ENCODE measurements at regions not wholly inside any gene's neighbourhood (a gene's known extent, or its start where the extent isn't known, plus 50 kb on each side); places are given as distances from the start of the nearest gene placed in this dataset.
"Not testable (repeated sequence)": the region's sequence is repeated elsewhere in the genome, so short reads cannot be mapped to it uniquely, and the experiment has no call there.

- Histone ChIP-seq H3F3A (ENCODE audit: insufficient read depth) (no peaks in the 10 kb centered on the region), H3K27me3 (ENCODE audit: low read length) (no peaks in the 10 kb centered on the region), H3K9me3 (ENCODE audit: insufficient read depth, low read length) (no peaks in the 10 kb centered on the region), H2AFZ (ENCODE audit: low read depth, low read length, severe bottlenecking) (no peak overlapping the region), H3K4me3 (ENCODE audit: insufficient read depth, low read length, poor library complexity, severe bottlenecking) (no peak overlapping the region), H3K36me3 (ENCODE audit: low read length) (no peaks in the 10 kb centered on the region), H3K79me2 (ENCODE audit: insufficient read depth, low read length) (no peaks in the 10 kb centered on the region), H3K4me2 (ENCODE audit: low read depth, low read length, poor library complexity, severe bottlenecking) (no peak overlapping the region), H3K9ac (ENCODE audit: low read length) (no peak overlapping the region), H3K27ac (ENCODE audit: low read depth, low read length) (no peak overlapping the region), H3K9me2 (replicated peaks; ENCODE audit: insufficient read depth, low read length) (no peaks in the 10 kb centered on the region), H4K20me1 (ENCODE audit: low read depth, low read length) (no peaks in the 10 kb centered on the region)
- no peak for TF ChIP-seq CTCF (IDR thresholded peaks at IDR 0.05; ENCODE audit: insufficient read depth, low read length, poor library complexity, severe bottlenecking)
- no peak for TF ChIP-seq EZH2phosphoT487 (conservative IDR thresholded peaks at IDR 0.05; ENCODE audit: low read length)
Measured at GRCh38 chr10:81603106-81603620, 271.8 kb upstream of the NRG3 start.

- not testable (repeated sequence) for H3K9ac ChIP-seq (ENCODE audit: low read length); H3K9me2 ChIP-seq (replicated peaks; ENCODE audit: insufficient read depth, low read length); H3K9me3 ChIP-seq (ENCODE audit: insufficient read depth, low read length); H3K36me3 ChIP-seq (ENCODE audit: low read length); H3K27me3 ChIP-seq (ENCODE audit: low read length); H4K20me1 ChIP-seq (ENCODE audit: low read depth, low read length); H3K4me3 ChIP-seq (ENCODE audit: insufficient read depth, low read length, poor library complexity, severe bottlenecking); H3K79me2 ChIP-seq (ENCODE audit: insufficient read depth, low read length); H3K27ac ChIP-seq (ENCODE audit: low read depth, low read length); H3F3A ChIP-seq (ENCODE audit: insufficient read depth); H3K4me2 ChIP-seq (ENCODE audit: low read depth, low read length, poor library complexity, severe bottlenecking); H2AFZ ChIP-seq (ENCODE audit: low read depth, low read length, severe bottlenecking)
Measured at GRCh38 chr10:81644485-81644884, 230.5 kb upstream of the NRG3 start.

GRCh38 chr10:81655986-81656385 lies 219.0 kb upstream of the NRG3 start:
- Histone ChIP-seq H3K27ac (ENCODE audit: low read depth, low read length) (no peak overlapping the region), H4K20me1 (ENCODE audit: low read depth, low read length) (no peaks in the 10 kb centered on the region), H3K4me2 (ENCODE audit: low read depth, low read length, poor library complexity, severe bottlenecking) (no peak overlapping the region), H3K9ac (ENCODE audit: low read length) (no peak overlapping the region), H3K4me3 (ENCODE audit: insufficient read depth, low read length, poor library complexity, severe bottlenecking) (no peak overlapping the region), H3K36me3 (ENCODE audit: low read length) (no peaks in the 10 kb centered on the region), H3K27me3 (ENCODE audit: low read length) (no peaks in the 10 kb centered on the region), H3F3A (ENCODE audit: insufficient read depth) (no peaks in the 10 kb centered on the region), H2AFZ (ENCODE audit: low read depth, low read length, severe bottlenecking) (no peak overlapping the region), H3K9me2 (replicated peaks; ENCODE audit: insufficient read depth, low read length) (no peaks in the 10 kb centered on the region), H3K9me3 (ENCODE audit: insufficient read depth, low read length) (no peaks in the 10 kb centered on the region), H3K79me2 (ENCODE audit: insufficient read depth, low read length) (no peaks in the 10 kb centered on the region)
- TF ChIP-seq EZH2phosphoT487 (conservative IDR thresholded peaks at IDR 0.05; ENCODE audit: low read length) (no peak), CTCF (IDR thresholded peaks at IDR 0.05; ENCODE audit: insufficient read depth, low read length, poor library complexity, severe bottlenecking) (no peak)

GRCh38 chr10:81662837-81663236 lies 212.2 kb upstream of the NRG3 start:
- TF ChIP-seq CTCF (IDR thresholded peaks at IDR 0.05; ENCODE audit: insufficient read depth, low read length, poor library complexity, severe bottlenecking), result no peak
- TF ChIP-seq EZH2phosphoT487 (conservative IDR thresholded peaks at IDR 0.05; ENCODE audit: low read length), result no peak

GRCh38 chr10:81664800-81665199 lies 210.2 kb upstream of the NRG3 start:
- not testable (repeated sequence) for H3K27ac ChIP-seq (ENCODE audit: low read depth, low read length); H3K4me3 ChIP-seq (ENCODE audit: insufficient read depth, low read length, poor library complexity, severe bottlenecking); H3K9me2 ChIP-seq (replicated peaks; ENCODE audit: insufficient read depth, low read length); H3F3A ChIP-seq (ENCODE audit: insufficient read depth); H3K9ac ChIP-seq (ENCODE audit: low read length); H3K79me2 ChIP-seq (ENCODE audit: insufficient read depth, low read length); H3K36me3 ChIP-seq (ENCODE audit: low read length); H3K9me3 ChIP-seq (ENCODE audit: insufficient read depth, low read length); H4K20me1 ChIP-seq (ENCODE audit: low read depth, low read length); H3K4me2 ChIP-seq (ENCODE audit: low read depth, low read length, poor library complexity, severe bottlenecking); H2AFZ ChIP-seq (ENCODE audit: low read depth, low read length, severe bottlenecking); H3K27me3 ChIP-seq (ENCODE audit: low read length)

More at GRCh38 chr10:81662837-81663236, 212.2 kb upstream of the NRG3 start:
- Histone ChIP-seq H2AFZ (ENCODE audit: low read depth, low read length, severe bottlenecking) (no peak overlapping the region), H3K9me3 (ENCODE audit: insufficient read depth, low read length) (no peaks in the 10 kb centered on the region), H3K4me2 (ENCODE audit: low read depth, low read length, poor library complexity, severe bottlenecking) (no peak overlapping the region), H3K9ac (ENCODE audit: low read length) (no peak overlapping the region), H3K27me3 (ENCODE audit: low read length) (no peaks in the 10 kb centered on the region), H3K36me3 (ENCODE audit: low read length) (no peaks in the 10 kb centered on the region), H4K20me1 (ENCODE audit: low read depth, low read length) (no peaks in the 10 kb centered on the region), H3K9me2 (replicated peaks; ENCODE audit: insufficient read depth, low read length) (no peaks in the 10 kb centered on the region; the same call in 1 of the 2 replicates), H3F3A (ENCODE audit: insufficient read depth) (no peaks in the 10 kb centered on the region), H3K27ac (ENCODE audit: low read depth, low read length) (no peak overlapping the region), H3K79me2 (ENCODE audit: insufficient read depth, low read length) (no peaks in the 10 kb centered on the region), H3K4me3 (ENCODE audit: insufficient read depth, low read length, poor library complexity, severe bottlenecking) (no peak overlapping the region)

Measured in SU-DHL-6 (cell line).